GM20000 (cell line): ENCODE measurements at regions not wholly inside any gene's neighbourhood (a gene's known extent, or its start where the extent isn't known, plus 50 kb on each side); places are given as distances from the start of the nearest gene placed in this dataset.

Source experiments
- DNase-seq: peaks from one replicate; pipeline ENCODE4 v3.0.0; 2012; ENCODE audit warnings: low spot score
- CTCF ChIP-seq: IDR thresholded peaks from 2 replicates; pipeline ENCODE4 v1.5.1; 2012; ENCODE audit warnings: mild to moderate bottlenecking, control low read depth; ENCODE audit errors: extremely low read depth, missing control alignments

- no peak for TF ChIP-seq CTCF
- DNase-seq, result no peak
Observed at GRCh38 chr6:119566546-119567260, 217.1 kb upstream of the MAN1A1 start.

GRCh38 chr6:119565893-119566292 is 216.3 kb upstream of the MAN1A1 start:
- DNase-seq, result no peak
- no peak for TF ChIP-seq CTCF

- no peak for TF ChIP-seq CTCF
- DNase-seq, result no peak
Observed at GRCh38 chr6:119562168-119562567, 212.6 kb upstream of the MAN1A1 start.

GRCh38 chr6:119559586-119559985 is 210.0 kb upstream of the MAN1A1 start:
- no peak for TF ChIP-seq CTCF
- no peak for DNase-seq

GRCh38 chr6:119557239-119557638 is 207.7 kb upstream of the MAN1A1 start:
- no peak for TF ChIP-seq CTCF
- no peak for DNase-seq

GRCh38 chr6:119552021-119552420 is 202.5 kb upstream of the MAN1A1 start:
- no peak for TF ChIP-seq CTCF

GRCh38 chr6:119547024-119547423 is 197.5 kb upstream of the MAN1A1 start:
- no peak for TF ChIP-seq CTCF
- DNase-seq, result no peak

More at GRCh38 chr6:119552021-119552420, 202.5 kb upstream of the MAN1A1 start:
- DNase-seq, result no peak
